DOHH2 (cell line): ENCODE measurements at regions not wholly inside any gene's neighbourhood (a gene's known extent, or its start where the extent isn't known, plus 50 kb on each side); places are given as distances from the start of the nearest gene placed in this dataset.

ENCODE experiments used
- CTCF ChIP-seq: fragments of 200-600 bp; sonication (generic); IDR thresholded peaks from one replicate; pipeline ENCODE4 v1.5.1; 2014; ENCODE audit warnings: antibody characterized with exemption, mild to moderate bottlenecking, low read depth, low read length; ENCODE audit not compliant: poor library complexity, severe bottlenecking
- EZH2phosphoT487 ChIP-seq: fragments of 200-600 bp; sonication (generic); IDR thresholded peaks from 2 replicates; pipeline ENCODE4 v1.6.1; 2017; ENCODE audit warnings: borderline replicate concordance, mild to moderate bottlenecking, antibody characterized with exemption, low read length, moderate library complexity, mixed read lengths

DNA sequence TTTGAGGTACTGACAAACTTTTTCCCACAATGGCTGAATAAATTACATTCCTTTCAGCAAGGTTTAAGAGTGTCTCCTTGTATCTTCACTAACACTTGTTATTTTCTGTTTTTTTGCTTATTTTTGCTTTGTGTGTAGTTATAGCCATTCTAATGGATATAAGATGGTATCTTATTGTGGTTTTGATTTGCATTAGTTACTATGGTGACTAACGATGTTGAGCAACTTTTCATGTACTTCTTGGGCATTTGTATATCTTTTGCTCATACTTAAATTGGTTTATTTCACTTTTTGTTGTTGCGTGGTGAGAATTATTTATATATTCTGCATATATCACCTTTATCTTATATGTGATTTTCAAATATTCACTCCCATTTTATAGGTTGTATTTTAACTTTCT lies 79.9 kb upstream of the FSIP2 start:
- TF ChIP-seq CTCF, result no peak
- no peak for TF ChIP-seq EZH2phosphoT487
